Prostate gland (tissue), 2 donors: ENCODE measurements at regions not wholly inside any gene's neighbourhood (a gene's known extent, or its start where the extent isn't known, plus 50 kb on each side); places are given as distances from the start of the nearest gene placed in this dataset.

Source experiments
- DNase-seq: peaks from one replicate; pipeline ENCODE4 v3.0.0-alpha.2; 2019; ENCODE audit warnings: low spot score
- H3K27ac ChIP-seq, 2 donors: fragments of 200-600 bp; sonication (generic); 2 replicates each; pipeline ENCODE4 v1.5.1; 2017 to 2019
- H3K27me3 ChIP-seq: fragments of 200-600 bp; sonication (generic); replicated peaks from 2 replicates; pipeline ENCODE4 v1.5.1; 2019; ENCODE audit not compliant: insufficient read depth
- H3K36me3 ChIP-seq, 2 donors: fragments of 200-600 bp; sonication (generic); 1 replicate in 1 of 2; 2 replicates in 1 of 2; pipeline versions ENCODE4 v1.5.1 to v1.8.1; 2017 to 2019
- H3K4me1 ChIP-seq: fragments of 200-600 bp; sonication (generic); replicated peaks from 2 replicates; pipeline ENCODE4 v1.5.1; 2019
- H3K4me3 ChIP-seq, 2 donors: fragments of 200-600 bp; sonication (generic); 2 replicates each; pipeline ENCODE4 v1.5.1; 2017 to 2019
- H3K9me3 ChIP-seq: fragments of 200-600 bp; sonication (generic); 2 replicates; pipeline ENCODE4 v1.5.1; 2017
- POLR2A ChIP-seq: fragments of 450-650 bp; IDR thresholded peaks from one replicate; pipeline ENCODE4 v1.6.1; 2016; ENCODE audit warnings: antibody characterized with exemption, mild to moderate bottlenecking
- POLR2AphosphoS5 ChIP-seq: sonication (generic); formaldehyde crosslinking; IDR thresholded peaks from one replicate; pipeline ENCODE4 v1.6.1; 2017; ENCODE audit warnings: antibody characterized with exemption
- WGBS: methylation state at CpG from one replicate; pipeline ENCODE4 v1.1.5; 2018; 5-methylcytosine and 5-hydroxymethylcytosine counted together
- intact Hi-C: fragments of 100-400 bp; cut with DNase I; formaldehyde crosslinking; loops from one replicate; pipeline ENCODE4 v1.14.2; 2022
- TF ChIP-seq, protein P1 (sequence below), 4 experiments: fragments of 200-600 bp in 2 of 4; fragments of 450-650 bp in 2 of 4; sonication (generic) in 2 of 4; IDR thresholded peaks; 1 replicate in 3 of 4; 2 replicates in 1 of 4; pipeline ENCODE4 v1.5.1; 2016 to 2019; ENCODE audit warnings: antibody characterized with exemption in 4 of 4, mild to moderate bottlenecking in 2 of 4, moderate library complexity in 2 of 4

DNA sequence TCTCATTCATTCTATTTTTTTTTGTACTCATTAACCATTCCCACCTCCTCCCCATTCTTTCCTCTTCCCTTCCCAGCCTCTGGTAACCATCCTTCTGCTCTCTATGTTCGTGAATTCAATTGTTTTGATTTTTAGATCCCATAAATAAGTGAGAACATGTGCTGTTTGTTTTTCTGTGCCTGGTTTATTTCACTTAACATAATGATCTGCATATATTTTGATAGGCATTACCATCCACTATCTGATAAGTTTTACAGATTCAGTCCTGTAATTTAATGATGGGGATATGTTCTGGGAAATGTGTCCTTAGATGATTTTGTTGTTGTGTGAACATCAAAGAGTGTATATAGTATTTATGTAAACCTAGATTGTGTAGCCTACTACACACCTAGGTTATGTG lies 77.5 kb upstream of the CPHXL start:
- TF ChIP-seq POLR2A (no peak), POLR2AphosphoS5 (no peak)
- TF ChIP-seq, protein P1, sequence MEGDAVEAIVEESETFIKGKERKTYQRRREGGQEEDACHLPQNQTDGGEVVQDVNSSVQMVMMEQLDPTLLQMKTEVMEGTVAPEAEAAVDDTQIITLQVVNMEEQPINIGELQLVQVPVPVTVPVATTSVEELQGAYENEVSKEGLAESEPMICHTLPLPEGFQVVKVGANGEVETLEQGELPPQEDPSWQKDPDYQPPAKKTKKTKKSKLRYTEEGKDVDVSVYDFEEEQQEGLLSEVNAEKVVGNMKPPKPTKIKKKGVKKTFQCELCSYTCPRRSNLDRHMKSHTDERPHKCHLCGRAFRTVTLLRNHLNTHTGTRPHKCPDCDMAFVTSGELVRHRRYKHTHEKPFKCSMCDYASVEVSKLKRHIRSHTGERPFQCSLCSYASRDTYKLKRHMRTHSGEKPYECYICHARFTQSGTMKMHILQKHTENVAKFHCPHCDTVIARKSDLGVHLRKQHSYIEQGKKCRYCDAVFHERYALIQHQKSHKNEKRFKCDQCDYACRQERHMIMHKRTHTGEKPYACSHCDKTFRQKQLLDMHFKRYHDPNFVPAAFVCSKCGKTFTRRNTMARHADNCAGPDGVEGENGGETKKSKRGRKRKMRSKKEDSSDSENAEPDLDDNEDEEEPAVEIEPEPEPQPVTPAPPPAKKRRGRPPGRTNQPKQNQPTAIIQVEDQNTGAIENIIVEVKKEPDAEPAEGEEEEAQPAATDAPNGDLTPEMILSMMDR (IDR thresholded peaks at IDR 0.05): no peak
- Histone ChIP-seq H3K9me3 (no peaks in the 10 kb centered on the region), H3K4me1 (no peaks in the 10 kb centered on the region), H3K36me3 (no peaks in the 10 kb centered on the region), H3K4me3 (no peak overlapping the region), H3K27me3 (no peaks in the 10 kb centered on the region), H3K27ac (no peak overlapping the region)
- intact Hi-C loops: no loop called here
- no peak for DNase-seq
- 64% methylated on average over 1 of the region's 1 CpG for WGBS

DNA sequence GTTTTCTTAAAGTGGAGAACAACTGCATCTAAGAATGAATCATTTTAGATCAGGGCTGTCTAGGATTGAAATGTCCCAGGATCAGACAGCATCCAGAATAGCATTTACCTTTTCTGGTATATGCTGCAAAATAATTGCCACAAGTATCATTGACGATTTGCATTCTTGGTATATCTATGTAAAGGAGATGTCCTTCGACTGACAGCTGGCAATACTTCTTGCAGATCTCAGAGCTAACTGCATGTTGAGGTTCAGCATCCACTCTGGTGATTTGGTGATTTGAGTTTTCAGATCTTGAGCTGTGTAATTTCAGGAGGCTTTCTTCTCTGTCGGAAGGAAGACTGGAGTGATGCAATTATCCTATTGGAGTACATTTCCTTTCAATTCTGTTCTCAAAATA lies 78.1 kb upstream of the CPHXL start:
- Histone ChIP-seq H3K9me3 (no peaks in the 10 kb centered on the region), H3K4me1 (no peaks in the 10 kb centered on the region), H3K4me3 (no peak overlapping the region), H3K36me3 (no peaks in the 10 kb centered on the region), H3K27ac (no peak overlapping the region), H3K27me3 (no peaks in the 10 kb centered on the region)
- WGBS: 55% methylated on average over 3 of the region's 3 CpGs
- intact Hi-C loops: no loop called here
- DNase-seq: no peak
- TF ChIP-seq, protein P1 (IDR thresholded peaks at IDR 0.05): no peak
- TF ChIP-seq POLR2AphosphoS5 (no peak), POLR2A (no peak)

DNA sequence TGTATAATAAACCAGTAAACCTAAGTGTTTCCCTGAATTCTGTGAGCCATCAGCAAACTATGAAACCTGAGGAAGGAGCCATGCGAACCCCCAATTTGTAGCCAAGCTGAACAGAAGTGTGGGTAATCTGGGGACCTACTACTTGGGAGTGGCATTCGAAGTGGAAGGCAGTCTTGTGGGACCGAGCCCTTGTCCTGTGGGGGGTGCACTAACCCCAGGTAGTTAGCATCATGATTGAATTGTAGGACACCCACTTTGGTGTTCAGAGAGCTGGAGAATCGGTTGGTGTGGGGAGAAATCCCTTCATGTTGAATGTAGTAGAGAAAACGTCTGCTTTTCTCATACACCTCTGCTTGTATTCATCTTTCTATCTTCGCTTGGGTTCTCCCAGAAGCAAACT lies 79.7 kb upstream of the CPHXL start:
- DNase-seq: no peak
- H3K36me3 ChIP-seq: no peaks in the 10 kb centered on the region
- no peaks in the 10 kb centered on the region for H3K4me1 ChIP-seq
- 90% methylated on average over 6 of the region's 6 CpGs for WGBS
- TF ChIP-seq POLR2AphosphoS5: no peak
- TF ChIP-seq, protein P1 (IDR thresholded peaks at IDR 0.05): no peak
- no peak for TF ChIP-seq POLR2A
- H3K4me3 ChIP-seq: no peak overlapping the region
- H3K9me3 ChIP-seq: no peaks in the 10 kb centered on the region
- no peaks in the 10 kb centered on the region for H3K27me3 ChIP-seq
- no peak overlapping the region for H3K27ac ChIP-seq
- intact Hi-C loops: no loop called here

DNA sequence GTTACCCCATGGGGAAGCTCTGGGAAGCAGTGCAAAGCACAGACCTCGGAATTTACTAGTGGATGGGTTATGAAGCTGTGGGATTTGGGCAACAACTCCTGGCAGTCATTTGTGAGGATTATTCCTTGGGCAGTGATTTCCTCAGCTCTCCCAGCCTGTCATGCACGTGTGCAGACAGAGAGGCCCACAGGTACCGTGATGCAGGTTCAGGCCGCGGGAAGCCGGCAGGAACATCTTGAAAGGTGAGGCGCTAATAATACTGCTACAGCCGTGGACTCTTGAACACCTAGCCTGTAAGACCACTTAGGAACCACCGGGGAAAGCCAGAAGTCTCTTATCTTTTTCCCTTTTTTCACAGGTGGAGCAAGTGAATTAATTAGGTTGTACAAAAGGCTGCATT lies 80.2 kb upstream of the CPHXL start:
- H3K27me3 ChIP-seq: no peaks in the 10 kb centered on the region
- H3K27ac ChIP-seq: no peak overlapping the region
- TF ChIP-seq, protein P1 (IDR thresholded peaks at IDR 0.05): no peak
- TF ChIP-seq POLR2AphosphoS5 (no peak), POLR2A (no peak)
- H3K4me3 ChIP-seq: no peak overlapping the region
- H3K4me1 ChIP-seq: no peaks in the 10 kb centered on the region
- DNase-seq: no peak
- WGBS: 86% methylated on average over 9 of the region's 9 CpGs
- intact Hi-C loops: no loop called here
- H3K9me3 ChIP-seq: no peaks in the 10 kb centered on the region
- H3K36me3 ChIP-seq: no peaks in the 10 kb centered on the region

DNA sequence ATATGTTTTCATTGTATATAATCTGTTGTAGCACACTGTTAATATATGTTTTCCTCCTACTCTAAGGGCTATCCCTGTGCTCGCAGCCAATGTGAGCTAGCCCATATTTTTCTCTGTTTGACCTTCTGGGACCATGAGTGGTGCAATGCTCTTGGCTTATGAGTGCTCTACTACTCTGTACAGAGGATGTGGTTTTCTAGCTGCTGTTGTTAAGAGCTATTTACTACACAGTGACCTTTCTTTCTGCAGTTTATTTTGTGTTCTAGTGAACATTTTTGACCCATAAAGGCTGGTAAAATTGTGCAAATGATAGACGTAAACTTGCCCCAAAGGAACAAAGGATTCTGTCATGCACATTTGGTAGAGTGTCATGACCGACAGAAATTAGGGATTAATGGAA lies 84.1 kb upstream of the CPHXL start:
- no peaks in the 10 kb centered on the region for H3K36me3 ChIP-seq
- H3K4me1 ChIP-seq: no peaks in the 10 kb centered on the region
- TF ChIP-seq POLR2A: no peak
- TF ChIP-seq, protein P1 (IDR thresholded peaks at IDR 0.05): no peak
- no peak for TF ChIP-seq POLR2AphosphoS5
- intact Hi-C loops: no loop called here
- H3K27ac ChIP-seq: no peak overlapping the region
- H3K27me3 ChIP-seq: no peaks in the 10 kb centered on the region
- no peaks in the 10 kb centered on the region for H3K9me3 ChIP-seq
- WGBS: 72% methylated on average over 3 of the region's 3 CpGs
- no peak overlapping the region for H3K4me3 ChIP-seq
- DNase-seq: no peak
